ENCODE measurements at regions not wholly inside any gene's neighbourhood (a gene's known extent, or its start where the extent isn't known, plus 50 kb on each side); places are given as distances from the start of the nearest gene placed in this dataset.
"Not testable (repeated sequence)": the region's sequence is repeated elsewhere in the genome, so short reads cannot be mapped to it uniquely, and the experiment has no call there.

DNA sequence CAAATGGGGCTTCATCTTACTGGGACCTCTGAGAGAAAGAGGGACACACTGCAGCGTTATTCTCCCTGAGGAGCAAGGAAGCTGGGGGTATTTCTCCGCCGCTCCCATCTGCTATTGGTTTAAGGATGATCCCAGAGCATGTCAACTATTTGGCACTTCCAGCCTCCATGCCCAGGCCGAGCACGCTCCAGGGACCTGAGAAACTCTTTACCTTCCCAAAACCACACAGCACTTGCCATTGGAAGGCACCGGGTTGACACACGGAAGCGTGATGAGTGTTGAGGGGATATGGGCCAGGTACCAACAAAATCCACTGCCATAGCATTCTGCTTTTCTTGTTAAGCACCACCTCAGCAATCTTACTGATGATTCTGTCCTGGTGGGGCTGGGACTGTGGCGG lies 92.4 kb upstream of the SLC24A3 start:
- DNase-seq, result no peak

DNA sequence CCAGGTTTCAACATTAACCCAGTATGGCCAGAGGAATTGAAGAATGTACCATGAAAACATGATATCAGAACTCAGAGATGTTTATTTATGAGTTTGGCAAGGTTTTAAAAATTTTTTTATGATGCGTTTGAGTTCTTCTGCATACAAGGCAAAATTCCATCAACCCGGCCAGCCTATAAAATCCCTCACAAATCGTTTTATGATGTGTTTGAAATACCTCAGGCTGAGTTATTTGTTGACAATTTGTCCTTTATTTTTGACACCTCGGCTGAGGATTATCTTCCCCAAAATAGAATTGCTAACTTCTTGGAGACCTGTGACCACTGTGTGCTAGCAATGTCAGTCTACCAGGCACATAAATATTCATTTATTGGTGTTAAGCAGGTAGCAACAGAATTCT lies 91.9 kb upstream of the SLC24A3 start:
- no peak for DNase-seq

DNA sequence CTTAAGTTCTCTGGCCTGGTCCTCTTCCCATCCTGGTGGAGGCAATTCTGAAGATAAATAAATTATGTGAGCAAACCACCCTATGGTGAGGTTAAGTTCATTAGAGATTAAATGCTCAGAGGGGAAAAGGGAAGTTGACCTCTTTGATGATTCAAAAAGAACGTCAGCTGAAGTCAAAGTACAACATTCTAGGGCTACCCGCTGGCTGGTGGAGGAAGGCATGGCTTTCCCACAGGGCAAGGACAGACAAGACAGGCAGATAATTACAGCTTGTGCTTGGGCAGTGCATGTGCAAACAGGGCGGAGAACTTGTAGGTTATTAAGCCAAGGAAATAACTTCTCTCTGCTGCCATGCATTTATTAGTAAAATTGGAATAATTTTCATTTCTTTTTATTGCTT lies 91.0 kb upstream of the SLC24A3 start:
- no peak for DNase-seq

DNA sequence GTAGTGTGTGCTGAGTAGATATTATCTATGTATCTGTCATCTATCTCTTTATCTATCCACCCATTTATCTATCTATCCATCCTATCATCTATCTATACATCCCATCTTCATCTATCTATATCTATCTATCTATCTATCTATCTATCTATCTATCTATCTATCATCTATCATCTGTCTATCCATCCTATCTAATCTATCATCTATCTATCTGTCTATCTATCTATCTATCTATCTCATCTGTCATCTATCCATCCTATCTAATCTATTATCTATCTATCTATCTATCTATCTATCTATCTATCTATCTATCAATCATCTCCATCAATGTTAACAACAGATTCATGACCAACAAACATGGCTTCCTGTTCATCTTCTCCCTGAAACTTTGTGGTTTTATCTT lies 90.5 kb upstream of the SLC24A3 start:
- DNase-seq, result no peak

DNA sequence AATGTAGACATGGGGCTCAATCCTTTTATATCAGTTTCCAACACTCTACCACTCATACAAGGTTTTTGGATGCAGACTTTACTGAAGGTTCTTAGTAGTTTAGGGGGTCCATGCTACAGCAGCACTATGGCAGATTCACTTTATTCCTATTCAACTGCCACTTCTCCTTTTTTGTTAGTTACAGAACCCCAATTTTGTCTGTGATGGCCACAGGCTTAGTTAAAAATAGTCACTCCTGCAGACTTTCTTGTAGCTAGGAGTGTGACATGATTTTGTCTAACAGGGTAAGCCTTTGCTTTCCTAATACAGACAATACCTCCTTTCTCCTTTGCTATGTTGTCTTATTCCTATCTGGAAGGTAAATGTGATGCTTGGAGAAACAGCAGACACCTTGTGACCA lies 90.0 kb upstream of the SLC24A3 start:
- DNase-seq, result no peak

DNA sequence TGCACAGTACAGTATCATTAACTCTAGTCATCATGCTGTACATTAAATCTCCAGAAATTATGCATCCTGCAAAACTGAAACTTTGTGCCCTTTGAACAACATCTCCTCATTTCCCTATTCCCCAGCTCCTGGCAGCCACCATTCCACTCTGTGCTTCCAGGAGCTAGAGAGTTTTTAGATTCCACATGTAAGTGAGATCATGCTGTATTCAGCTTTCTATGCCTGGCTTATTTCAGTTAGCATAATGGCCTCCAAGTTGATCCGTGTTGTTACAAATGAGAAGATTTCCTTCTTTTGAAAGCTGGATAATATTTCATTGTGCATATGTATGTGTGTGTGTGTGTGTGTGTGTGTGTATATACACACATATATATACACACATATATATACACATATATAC lies 86.9 kb upstream of the SLC24A3 start:
- DNase-seq, result no peak

DNA sequence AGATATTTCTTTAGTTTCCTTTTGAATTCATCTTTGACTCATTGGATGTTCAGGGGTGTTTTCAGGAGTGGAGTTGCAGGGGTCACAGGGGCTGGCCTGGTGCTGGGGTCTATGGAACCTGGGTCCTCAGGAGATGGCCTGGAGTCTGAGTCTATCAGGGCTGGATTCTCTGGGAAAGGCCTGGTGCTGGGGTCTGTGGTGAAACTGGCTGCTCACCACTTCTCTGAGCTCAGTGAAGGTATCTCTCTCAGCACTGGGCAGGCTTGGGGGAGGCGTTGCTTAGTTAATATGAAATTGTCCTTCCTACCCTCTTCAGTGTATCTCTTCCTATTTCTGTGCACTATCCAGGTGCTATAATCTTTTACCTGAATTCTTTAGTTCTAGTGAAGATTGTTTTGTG lies 83.1 kb upstream of the SLC24A3 start:
- DNase-seq, result no peak

DNA sequence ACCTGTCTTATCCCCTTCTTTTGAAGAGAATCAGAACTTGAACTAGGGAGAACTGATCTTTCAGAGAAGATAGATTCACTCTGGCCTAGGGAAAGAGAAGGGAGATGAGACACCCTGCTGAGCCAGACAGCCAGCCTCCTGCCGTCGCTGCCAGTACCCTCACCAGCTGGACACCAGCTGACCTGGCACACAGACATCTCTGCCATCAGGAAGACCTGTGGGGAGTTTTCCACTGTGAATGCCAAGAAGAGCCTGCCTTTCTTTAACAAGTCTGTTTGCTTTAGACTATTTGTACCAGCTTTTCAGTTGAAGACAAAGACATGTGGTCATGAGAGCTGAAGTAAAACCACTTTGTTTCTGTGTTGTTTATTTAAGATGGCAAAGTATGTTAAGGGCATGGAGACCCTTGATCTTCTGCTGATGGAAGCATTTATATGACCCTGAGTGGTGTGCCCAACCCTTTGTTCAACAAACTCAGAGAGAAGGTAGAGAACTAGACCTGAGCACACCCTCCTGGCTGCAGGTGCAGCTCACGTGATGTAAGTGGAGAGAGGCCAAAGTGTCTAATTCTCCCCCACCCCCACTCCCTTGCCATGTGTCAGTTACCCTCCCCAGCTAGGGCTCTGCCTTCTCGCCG lies 82.3 kb upstream of the SLC24A3 start:
- no peak for DNase-seq

DNA sequence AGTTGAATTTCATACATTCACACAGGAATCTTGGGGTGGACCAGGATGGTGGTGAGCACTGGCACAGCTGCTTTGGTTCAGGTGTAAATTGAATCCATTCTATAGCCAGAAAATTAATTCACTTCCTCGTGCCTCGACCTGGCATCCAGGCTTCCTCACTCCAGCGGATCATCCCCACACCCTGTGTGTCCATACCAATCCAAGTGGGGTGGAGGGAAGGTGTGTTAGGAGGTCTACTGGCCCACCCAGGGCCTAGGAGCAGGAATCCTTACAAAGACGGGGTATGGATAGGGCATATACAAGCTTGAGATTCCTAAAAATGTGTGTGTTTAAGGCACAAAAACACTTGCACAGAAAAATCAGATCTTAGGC lies 81.8 kb upstream of the SLC24A3 start:
- no peak for DNase-seq

DNA sequence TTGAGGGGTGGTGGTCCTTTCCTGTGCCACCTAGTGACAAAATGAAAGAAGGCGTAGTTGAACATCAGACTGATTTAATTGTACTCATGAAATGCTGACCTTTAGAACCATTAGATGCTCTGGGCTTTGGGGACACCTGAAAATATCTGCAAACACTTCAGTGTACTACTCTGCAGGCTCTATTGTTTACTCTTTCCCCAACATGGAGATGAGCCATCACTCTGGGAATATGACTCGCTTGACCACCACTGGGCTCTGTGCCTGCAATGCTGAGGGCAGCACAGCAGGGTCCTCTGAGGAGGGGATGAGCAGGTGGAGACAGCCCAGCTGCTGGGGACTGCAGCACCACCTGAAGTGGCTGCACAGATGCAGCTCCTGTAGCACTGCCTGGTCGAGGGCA lies 74.8 kb upstream of the SLC24A3 start:
- DNase-seq, result no peak

DNA sequence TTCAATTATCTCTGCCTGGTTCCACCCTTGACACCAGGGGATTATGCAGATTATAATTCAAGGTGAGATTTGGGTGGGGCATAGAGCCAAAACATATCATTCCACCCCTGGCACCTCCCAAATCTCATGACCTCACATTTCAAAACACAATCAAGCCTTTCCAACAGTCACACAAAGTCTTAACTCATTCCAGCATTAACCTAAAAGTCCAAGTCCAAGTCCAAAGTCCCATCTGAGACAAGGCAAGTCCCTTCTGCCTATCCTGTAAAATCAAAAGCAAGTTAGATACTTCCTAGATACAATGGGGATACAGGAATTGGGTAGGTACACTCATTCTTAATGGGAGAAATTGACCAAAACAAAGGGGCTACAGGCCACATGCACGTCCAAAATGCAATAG lies 73.7 kb upstream of the SLC24A3 start:
- no peak for DNase-seq

DNA sequence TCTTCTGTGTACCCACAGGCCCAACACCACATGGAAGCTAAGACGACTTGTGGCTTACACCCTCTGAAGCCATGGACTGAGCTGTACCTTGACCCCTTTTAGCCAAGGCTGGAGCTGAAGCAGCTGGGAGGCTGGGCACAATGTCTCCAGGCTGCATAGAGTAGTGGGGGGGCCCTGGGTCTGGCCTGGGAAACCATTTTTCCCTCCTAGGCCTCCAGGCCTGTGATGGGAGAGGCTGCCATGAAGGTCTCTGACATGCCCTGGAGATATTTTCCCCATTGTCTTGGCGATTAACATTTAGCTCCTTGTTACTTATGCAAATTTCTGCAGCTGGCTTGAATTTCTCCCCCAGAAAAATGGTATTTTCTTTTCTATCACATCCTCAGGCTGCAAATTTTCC lies 72.9 kb upstream of the SLC24A3 start:
- DNase-seq, result not testable (repeated sequence)

DNA sequence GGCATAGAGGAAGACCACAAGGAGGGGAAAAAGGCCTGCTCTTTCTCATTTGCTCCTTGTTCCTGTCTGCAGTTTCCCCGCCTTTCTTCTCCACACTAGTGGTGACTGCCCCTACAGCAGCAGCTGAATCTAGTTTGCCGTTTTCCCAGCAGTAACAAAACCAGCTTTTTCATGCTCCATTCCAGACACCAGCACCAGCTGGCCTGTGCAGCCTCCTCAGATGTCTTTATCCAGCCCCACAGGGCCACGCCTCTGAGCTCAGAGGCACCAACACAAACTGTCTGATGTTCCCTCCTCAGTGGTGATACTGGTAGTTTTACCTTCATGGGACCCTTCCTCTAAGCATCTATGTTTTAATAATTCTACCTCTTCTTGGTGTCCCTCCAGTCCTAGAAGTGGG lies 70.4 kb upstream of the SLC24A3 start:
- no peak for DNase-seq

DNA sequence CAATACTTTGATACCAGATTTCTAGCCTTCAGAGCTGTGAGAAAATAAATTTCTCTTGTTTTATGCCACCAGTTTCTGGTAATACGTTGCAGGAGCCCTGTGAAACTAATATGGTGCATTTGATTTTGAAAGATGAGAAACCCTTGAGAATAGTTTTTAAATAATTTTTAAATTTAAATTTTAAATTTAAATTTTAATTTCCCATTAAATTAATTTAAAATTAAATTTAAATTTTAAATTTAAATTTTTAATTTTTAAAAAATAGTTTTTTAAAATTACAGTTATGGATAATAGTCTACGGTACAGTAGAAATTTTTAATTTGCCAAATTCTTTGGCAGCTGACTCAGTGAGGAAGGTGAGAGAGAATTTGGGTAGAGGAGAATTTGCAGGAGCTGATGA lies 68.6 kb upstream of the SLC24A3 start:
- DNase-seq, result no peak

DNA sequence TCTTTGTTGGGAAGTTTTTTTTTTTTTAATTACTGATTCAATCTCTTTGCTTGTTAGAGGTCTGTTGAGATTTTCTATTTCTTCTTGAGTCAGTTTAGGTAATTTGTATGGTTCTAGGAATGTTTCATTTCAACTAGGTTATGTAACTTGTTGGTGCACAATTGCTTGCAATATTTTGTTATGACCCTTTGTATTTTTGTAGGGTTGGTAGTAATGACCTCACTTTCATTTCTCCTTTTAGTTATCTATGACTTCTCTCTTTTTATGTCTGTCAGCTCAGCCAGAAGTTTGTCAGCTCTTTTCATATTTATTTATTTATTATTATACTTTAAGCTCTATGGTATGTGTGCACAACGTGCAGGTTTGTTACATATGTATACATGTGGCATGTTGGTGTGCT lies 51.1 kb upstream of the SLC24A3 start:
- DNase-seq, result no peak

All from occipital lobe (tissue), 1 donor.